NCI-H446 treated with DMSO at 0.1 percent for 48 hours (cell line): ENCODE measurements at regions not wholly inside any gene's neighbourhood (a gene's known extent, or its start where the extent isn't known, plus 50 kb on each side); places are given as distances from the start of the nearest gene placed in this dataset.
"Not testable (repeated sequence)": the region's sequence is repeated elsewhere in the genome, so short reads cannot be mapped to it uniquely, and the experiment has no call there.

Source experiments
- DNase-seq: peaks from one replicate; lab custom pipeline; 2025; lab: John Stamatoyannopoulos, UW

- no peak for DNase-seq
Observed at GRCh38 chr13:53276265-53276664, 247.7 kb downstream of the OLFM4 start.

- no peak for DNase-seq
Observed at GRCh38 chr13:53281677-53282076, 253.1 kb downstream of the OLFM4 start.

GRCh38 chr13:53285896-53286430, 257.4 kb downstream of the OLFM4 start:
- DNase-seq, result no peak

GRCh38 chr13:53298396-53298795, 269.8 kb downstream of the OLFM4 start:
- no peak for DNase-seq

- no peak for DNase-seq
Observed at GRCh38 chr13:53301449-53301848, 272.8 kb downstream of the OLFM4 start.

- DNase-seq, result not testable (repeated sequence)
Observed at GRCh38 chr13:53305419-53305818, 276.8 kb downstream of the OLFM4 start.

GRCh38 chr13:53310786-53311185, 282.2 kb downstream of the OLFM4 start:
- no peak for DNase-seq

GRCh38 chr13:53311561-53311960, 282.9 kb downstream of the OLFM4 start:
- no peak for DNase-seq

GRCh38 chr13:53321296-53321801, 292.7 kb downstream of the OLFM4 start:
- DNase-seq, result no peak

GRCh38 chr13:53324656-53325055, 296.0 kb downstream of the OLFM4 start:
- DNase-seq, result no peak

GRCh38 chr13:53326716-53327115, 298.1 kb downstream of the OLFM4 start:
- DNase-seq, result no peak

GRCh38 chr13:53327680-53328315, 299.2 kb downstream of the OLFM4 start:
- no peak for DNase-seq

- DNase-seq, result no peak
Observed at GRCh38 chr13:53336441-53337160, 308.0 kb downstream of the OLFM4 start.

GRCh38 chr13:53338760-53339159, 310.1 kb downstream of the OLFM4 start:
- DNase-seq, result no peak

GRCh38 chr13:53340505-53341143, 312.0 kb downstream of the OLFM4 start:
- no peak for DNase-seq

- no peak for DNase-seq
Observed at GRCh38 chr13:53341144-53341510, 312.5 kb downstream of the OLFM4 start.

- DNase-seq, result no peak
Observed at GRCh38 chr13:53342623-53343360, 314.2 kb downstream of the OLFM4 start.

GRCh38 chr13:53343361-53343744, 314.7 kb downstream of the OLFM4 start:
- DNase-seq, result no peak

- no peak for DNase-seq
Observed at GRCh38 chr13:53351021-53351420, 322.4 kb downstream of the OLFM4 start.

GRCh38 chr13:53357582-53357981, 329.0 kb downstream of the OLFM4 start:
- no peak for DNase-seq

- DNase-seq, result no peak
Observed at GRCh38 chr13:53368948-53369347, 340.3 kb downstream of the OLFM4 start.

- no peak for DNase-seq
Observed at GRCh38 chr13:53379485-53379884, 350.9 kb downstream of the OLFM4 start.
